Naive thymus-derived CD4-positive, alpha-beta T cell (primary cell): ENCODE measurements at regions not wholly inside any gene's neighbourhood (a gene's known extent, or its start where the extent isn't known, plus 50 kb on each side); places are given as distances from the start of the nearest gene placed in this dataset.

Experiments
- ATAC-seq: fragments of 150-1000 bp; cut with Tn5 transposase; 2 replicates; pipeline ENCODE4 v1.10.0; 2021; ENCODE audit warnings: mild to moderate bottlenecking, moderate library complexity
- CTCF ChIA-PET: fragments of 350-600 bp; sonication (Branson Sonifier 250); formaldehyde crosslinking; loops from one replicate; lab custom pipeline; 2021; ENCODE audit warnings: antibody characterized with exemption; lab: Charles Lee
- POLR2A ChIA-PET: fragments of 350-600 bp; sonication (Branson Sonifier 250); formaldehyde crosslinking; loops from one replicate; lab custom pipeline; 2021; ENCODE audit warnings: antibody characterized with exemption, inconsistent platforms; lab: Charles Lee
- DNase-seq, 9 donors: peaks; one replicate each; pipeline versions ENCODE4 v3.0.0 to v3.0.0-alpha.2; 2020 to 2022; ENCODE audit warnings: mixed read lengths in 1 of 9
- H3K27ac ChIP-seq: one replicate; pipeline ENCODE4 v1.7.0; 2013; ENCODE audit warnings: mild to moderate bottlenecking, low read depth, low read length, moderate library complexity
- H3K27me3 ChIP-seq, 2 donors: one replicate each; pipeline ENCODE4 v1.7.0; 2013; ENCODE audit warnings: low read length in 2 of 2, mild to moderate bottlenecking in 2 of 2, moderate library complexity in 2 of 2; ENCODE audit not compliant: control insufficient read depth in 2 of 2, insufficient read depth in 2 of 2
- H3K36me3 ChIP-seq, 3 experiments: 1 replicate in 2 of 3; 2 replicates in 1 of 3; pipeline ENCODE4 v1.7.0; 2013; ENCODE audit warnings: low read length in 3 of 3, mild to moderate bottlenecking in 3 of 3, moderate library complexity in 1 of 3; ENCODE audit not compliant: insufficient read depth in 3 of 3, control insufficient read depth in 2 of 3
- H3K4me1 ChIP-seq, 2 donors: one replicate each; pipeline ENCODE4 v1.7.0; 2013; ENCODE audit warnings: low read length in 2 of 2, mild to moderate bottlenecking in 2 of 2, moderate library complexity in 1 of 2; ENCODE audit not compliant: control insufficient read depth in 2 of 2, insufficient read depth in 2 of 2
- H3K4me3 ChIP-seq: 2 replicates; pipeline ENCODE4 v1.7.0; 2013; ENCODE audit warnings: mild to moderate bottlenecking, low read length
- H3K9me3 ChIP-seq, 3 experiments: 1 replicate in 2 of 3; 2 replicates in 1 of 3; pipeline ENCODE4 v1.7.0; 2013; ENCODE audit warnings: low read length in 3 of 3; ENCODE audit not compliant: control insufficient read depth in 2 of 3
- H3K27ac Mint-ChIP-seq, 9 donors: one replicate each; pipeline ENCODE4 v1.8.0; 2020 to 2022; ENCODE audit warnings: mixed read lengths in 9 of 9, mild to moderate bottlenecking in 8 of 9, moderate library complexity in 5 of 9, inconsistent platforms in 2 of 9
- H3K27me3 Mint-ChIP-seq, 5 donors: one replicate each; pipeline ENCODE4 v1.8.0; 2021 to 2022; ENCODE audit warnings: mixed read lengths in 5 of 5, mild to moderate bottlenecking in 1 of 5
- H3K36me3 Mint-ChIP-seq, 5 donors: one replicate each; pipeline ENCODE4 v1.8.0; 2020 to 2022; ENCODE audit warnings: mixed read lengths in 5 of 5, mild to moderate bottlenecking in 3 of 5, inconsistent platforms in 1 of 5
- H3K4me1 Mint-ChIP-seq, 7 donors: one replicate each; pipeline ENCODE4 v1.8.0; 2020 to 2022; ENCODE audit warnings: mixed read lengths in 7 of 7, mild to moderate bottlenecking in 3 of 7, inconsistent platforms in 1 of 7
- H3K4me3 Mint-ChIP-seq, 10 donors: one replicate each; pipeline ENCODE4 v1.8.0; 2020 to 2022; ENCODE audit warnings: mild to moderate bottlenecking in 10 of 10, mixed read lengths in 10 of 10, moderate library complexity in 6 of 10, inconsistent platforms in 2 of 10
- H3K9me3 Mint-ChIP-seq, 11 donors: one replicate each; pipeline ENCODE4 v1.8.0; 2020 to 2022; ENCODE audit warnings: mixed read lengths in 11 of 11, mild to moderate bottlenecking in 4 of 11, inconsistent platforms in 1 of 11, moderate library complexity in 1 of 11
- intact Hi-C, 2 donors: fragments of 100-400 bp; cut with micrococcal nuclease; formaldehyde crosslinking; loops; one replicate each; pipeline ENCODE4 v1.15.1; 2023

- Mint-ChIP-seq H3K9me3 (peaks cover 0 to 4% (median 0%) of the 10 kb centered on the region in 11 donors), H3K27ac (peak overlapping the region in 3 of 9 donors; percentile 12 to 63 (median 27)), H3K27me3 (peaks cover 6 to 23% (median 17%) of the 10 kb centered on the region in 5 donors), H3K4me1 (peaks cover 0 to 26% (median 5%) of the 10 kb centered on the region in 7 donors), H3K36me3 (no peaks in the 10 kb centered on the region), H3K4me3 (no peak overlapping the region)
- POLR2A ChIA-PET, result no interaction called here
- Histone ChIP-seq H3K36me3 (no peaks in the 10 kb centered on the region), H3K27me3 (no peaks in the 10 kb centered on the region), H3K9me3 (no peaks in the 10 kb centered on the region), H3K4me1 (no peaks in the 10 kb centered on the region), H3K27ac (no peak overlapping the region), H3K4me3 (no peak overlapping the region)
- DNase-seq, result no peak
- ATAC-seq, result no peak
- intact Hi-C loops, result no loop called here
- CTCF ChIA-PET, result no interaction called here
These were observed 155.5 kb downstream of the PRL start for GRCh38 chr6:22141241-22141745.

- H3K4me1 Mint-ChIP-seq, result peaks cover 5 to 38% (median 16%) of the 10 kb centered on the region in 7 donors
- Histone ChIP-seq H3K27ac (no peak overlapping the region), H3K36me3 (no peaks in the 10 kb centered on the region), H3K4me1 (peaks cover 0 to 3% of the 10 kb centered on the region in 2 donors), H3K4me3 (no peak overlapping the region), H3K9me3 (no peaks in the 10 kb centered on the region), H3K27me3 (no peaks in the 10 kb centered on the region)
- no peak overlapping the region for H3K4me3 Mint-ChIP-seq
- intact Hi-C loops, result no loop called here
- ATAC-seq (no peak), DNase-seq (no peak)
- ChIA-PET CTCF (no interaction called here), POLR2A (interaction anchor here (0.6 kb wide), 1 partner anchor 191 kb away, joined by 3 read pairs; no protein-coding TSS in a partner anchor)
- H3K27me3 Mint-ChIP-seq, result peaks cover 16 to 34% (median 22%) of the 10 kb centered on the region in 5 donors
- H3K27ac Mint-ChIP-seq, result peak overlapping the region in 2 of 9 donors; percentile 35 to 88
- peaks cover 0 to 5% (median 0%) of the 10 kb centered on the region in 11 donors for H3K9me3 Mint-ChIP-seq
- H3K36me3 Mint-ChIP-seq, result no peaks in the 10 kb centered on the region
These were observed 154.0 kb downstream of the PRL start for GRCh38 chr6:22142856-22143255.

- Mint-ChIP-seq H3K4me1 (peaks cover 5 to 59% (median 24%) of the 10 kb centered on the region in 7 donors), H3K27ac (peak overlapping the region in 3 of 9 donors; percentile 58 to 91 (median 90)), H3K36me3 (no peaks in the 10 kb centered on the region), H3K4me3 (no peak overlapping the region), H3K27me3 (peaks cover 28 to 51% (median 34%) of the 10 kb centered on the region in 5 donors), H3K9me3 (peaks cover 0 to 5% (median 0%) of the 10 kb centered on the region in 11 donors)
- Histone ChIP-seq H3K4me1 (peaks cover 0 to 5% of the 10 kb centered on the region in 2 donors), H3K27me3 (no peaks in the 10 kb centered on the region), H3K4me3 (no peak overlapping the region), H3K9me3 (no peaks in the 10 kb centered on the region), H3K36me3 (no peaks in the 10 kb centered on the region), H3K27ac (no peak overlapping the region)
- POLR2A ChIA-PET, result no interaction called here
- CTCF ChIA-PET, result no interaction called here
- no peak for ATAC-seq
- DNase-seq, result no peak
- intact Hi-C loops, result loop anchor here in 1 of 2 donors (5.0 kb wide), 1 partner anchor 548 kb away; no protein-coding TSS in a partner anchor
These were observed 151.5 kb downstream of the PRL start for GRCh38 chr6:22145376-22145775.

GRCh38 chr6:22145823-22146677, 150.8 kb downstream of the PRL start:
- Histone ChIP-seq H3K27ac (peak overlapping the region; percentile 61), H3K4me1 (peaks cover 0 to 5% of the 10 kb centered on the region in 2 donors), H3K4me3 (no peak overlapping the region), H3K36me3 (no peaks in the 10 kb centered on the region), H3K27me3 (no peaks in the 10 kb centered on the region), H3K9me3 (no peaks in the 10 kb centered on the region)
- Mint-ChIP-seq H3K27me3 (peaks cover 28 to 51% (median 34%) of the 10 kb centered on the region in 5 donors), H3K4me1 (peaks cover 5 to 58% (median 24%) of the 10 kb centered on the region in 7 donors), H3K4me3 (peak overlapping the region in 9 of 10 donors; percentile 72 to 90 (median 81)), H3K27ac (peak overlapping the region in 5 of 9 donors; percentile 49 to 95 (median 91)), H3K36me3 (no peaks in the 10 kb centered on the region), H3K9me3 (peaks cover 0 to 5% (median 0%) of the 10 kb centered on the region in 11 donors)
- ATAC-seq, result peak; percentile 16
- intact Hi-C loops, result loop anchor here in 1 of 2 donors (5.0 kb wide), 1 partner anchor 549 kb away; no protein-coding TSS in a partner anchor
- CTCF ChIA-PET, result interaction anchor here (0.7 kb wide), 1 partner anchor 135 kb away, joined by 8 read pairs; no protein-coding TSS in a partner anchor
- POLR2A ChIA-PET, result no interaction called here
- DNase-seq, result peak in 7 of 9 donors; percentile 5 to 50 (median 22)

- DNase-seq (no peak), ATAC-seq (no peak)
- peak overlapping the region in 6 of 9 donors; percentile 56 to 95 (median 90) for H3K27ac Mint-ChIP-seq
These were observed 150.2 kb downstream of the PRL start for GRCh38 chr6:22146678-22146930.

GRCh38 chr6:22146931-22147701, 149.7 kb downstream of the PRL start:
- POLR2A ChIA-PET, result no interaction called here
- H3K27me3 ChIP-seq, result no peaks in the 10 kb centered on the region
- no peaks in the 10 kb centered on the region for H3K36me3 Mint-ChIP-seq
- H3K36me3 ChIP-seq, result no peaks in the 10 kb centered on the region
- ATAC-seq (peak; percentile 34), DNase-seq (peak in 6 of 9 donors; percentile 21 to 64 (median 36))
- H3K27me3 Mint-ChIP-seq, result peaks cover 28 to 51% (median 34%) of the 10 kb centered on the region in 5 donors
- H3K4me3 ChIP-seq, result peak overlapping the region; percentile 39
- no peaks in the 10 kb centered on the region for H3K9me3 ChIP-seq
- peak overlapping the region in 7 of 9 donors; percentile 56 to 95 (median 90) for H3K27ac Mint-ChIP-seq
- H3K4me3 Mint-ChIP-seq, result peak overlapping the region; percentile 3 to 90 (median 80)
- H3K9me3 Mint-ChIP-seq, result peaks cover 0 to 5% (median 0%) of the 10 kb centered on the region in 11 donors
- H3K4me1 Mint-ChIP-seq, result peaks cover 5 to 49% (median 24%) of the 10 kb centered on the region in 7 donors
- CTCF ChIA-PET, result interaction anchor here (0.7 kb wide), 1 partner anchor 136 kb away, joined by 8 read pairs; no protein-coding TSS in a partner anchor
- H3K4me1 ChIP-seq, result peaks cover 0 to 5% of the 10 kb centered on the region in 2 donors
- intact Hi-C loops, result loop anchor here in 1 of 2 donors (5.0 kb wide), 1 partner anchor 550 kb away; no protein-coding TSS in a partner anchor
- H3K27ac ChIP-seq, result peak overlapping the region; percentile 61

More at GRCh38 chr6:22146678-22146930, 150.2 kb downstream of the PRL start:
- Histone ChIP-seq H3K9me3 (no peaks in the 10 kb centered on the region), H3K27me3 (no peaks in the 10 kb centered on the region), H3K36me3 (no peaks in the 10 kb centered on the region), H3K4me3 (peak overlapping the region; percentile 39), H3K27ac (peak overlapping the region; percentile 61), H3K4me1 (peaks cover 0 to 5% of the 10 kb centered on the region in 2 donors)
- Mint-ChIP-seq H3K9me3 (peaks cover 0 to 5% (median 0%) of the 10 kb centered on the region in 11 donors), H3K36me3 (no peaks in the 10 kb centered on the region), H3K4me3 (peak overlapping the region; percentile 3 to 90 (median 80)), H3K27me3 (peaks cover 28 to 51% (median 34%) of the 10 kb centered on the region in 5 donors), H3K4me1 (peaks cover 5 to 52% (median 24%) of the 10 kb centered on the region in 7 donors)
- ChIA-PET CTCF (interaction anchor here (0.7 kb wide), 1 partner anchor 135 kb away, joined by 8 read pairs; no protein-coding TSS in a partner anchor), POLR2A (no interaction called here)
- intact Hi-C loops, result loop anchor here in 1 of 2 donors (5.0 kb wide), 1 partner anchor 549 kb away; no protein-coding TSS in a partner anchor
